A673 (cell line): ENCODE measurements at regions not wholly inside any gene's neighbourhood (a gene's known extent, or its start where the extent isn't known, plus 50 kb on each side); places are given as distances from the start of the nearest gene placed in this dataset.

ENCODE experiments used
- CTCF ChIP-seq: fragments of 300-800, 200-600 bp; sonication (generic); conservative IDR thresholded peaks from 2 replicates; pipeline ENCODE4 v1.5.1; 2017; ENCODE audit warnings: low read depth, mild to moderate bottlenecking, antibody characterized with exemption, low read length, moderate library complexity, mixed read lengths
- EZH2 ChIP-seq: fragments of 200-600 bp; sonication (generic); IDR thresholded peaks from 2 replicates; pipeline ENCODE4 v1.6.1; 2017; ENCODE audit warnings: borderline replicate concordance, low read depth, mild to moderate bottlenecking, mixed read lengths, antibody characterized with exemption, low read length; ENCODE audit not compliant: poor library complexity, severe bottlenecking

DNA sequence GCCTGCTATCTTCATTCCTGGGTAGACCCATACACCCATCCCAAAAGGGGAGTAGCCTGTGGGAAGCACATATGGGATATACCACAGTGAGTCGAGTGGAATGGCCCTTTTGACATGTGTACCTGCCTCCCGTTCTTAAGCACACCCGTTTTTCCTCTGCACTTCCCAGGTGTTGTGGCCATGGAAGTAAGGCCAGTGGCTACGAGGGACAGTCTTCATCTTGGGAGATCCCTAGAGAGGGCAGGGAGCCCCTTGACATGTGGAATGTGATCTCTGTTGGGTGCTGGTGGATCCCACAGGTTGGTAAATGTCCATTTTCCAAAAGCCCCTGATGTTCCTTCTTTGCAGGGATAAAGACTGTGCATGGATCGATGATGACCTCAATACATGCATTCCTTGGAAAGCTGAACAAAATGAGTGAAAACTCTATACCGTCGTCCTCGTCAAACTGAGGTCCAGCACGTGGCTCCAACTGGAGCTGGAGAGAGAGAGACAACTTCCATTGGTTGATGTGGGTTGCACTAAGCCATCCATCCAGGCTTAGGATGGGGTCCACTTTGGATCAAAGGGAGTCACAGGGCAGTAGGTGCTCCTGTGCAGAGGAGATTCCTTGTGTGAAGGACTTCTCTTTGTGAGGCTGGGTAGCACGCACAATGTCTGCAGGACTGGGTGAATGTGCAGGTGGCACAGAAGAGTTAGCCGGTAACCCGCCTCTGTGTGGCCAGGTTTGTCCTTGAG is 136.8 kb downstream of the SNRPN start:
- TF ChIP-seq CTCF: no peak
- no peak for TF ChIP-seq EZH2
